Naive thymus-derived CD4-positive, alpha-beta T cell (primary cell): ENCODE measurements at regions not wholly inside any gene's neighbourhood (a gene's known extent, or its start where the extent isn't known, plus 50 kb on each side); places are given as distances from the start of the nearest gene placed in this dataset.

Experiments used
- ATAC-seq: fragments of 150-1000 bp; cut with Tn5 transposase; 2 replicates; pipeline ENCODE4 v1.10.0; 2021; ENCODE audit warnings: mild to moderate bottlenecking, moderate library complexity
- CTCF ChIA-PET: fragments of 350-600 bp; sonication (Branson Sonifier 250); formaldehyde crosslinking; loops from one replicate; lab custom pipeline; 2021; ENCODE audit warnings: antibody characterized with exemption; lab: Charles Lee
- POLR2A ChIA-PET: fragments of 350-600 bp; sonication (Branson Sonifier 250); formaldehyde crosslinking; loops from one replicate; lab custom pipeline; 2021; ENCODE audit warnings: antibody characterized with exemption, inconsistent platforms; lab: Charles Lee
- DNase-seq, 9 donors: peaks; one replicate each; pipeline versions ENCODE4 v3.0.0 to v3.0.0-alpha.2; 2020 to 2022; ENCODE audit warnings: mixed read lengths in 1 of 9
- H3K27ac ChIP-seq: one replicate; pipeline ENCODE4 v1.7.0; 2013; ENCODE audit warnings: mild to moderate bottlenecking, low read depth, low read length, moderate library complexity
- H3K27me3 ChIP-seq, 2 donors: one replicate each; pipeline ENCODE4 v1.7.0; 2013; ENCODE audit warnings: low read length in 2 of 2, mild to moderate bottlenecking in 2 of 2, moderate library complexity in 2 of 2; ENCODE audit not compliant: control insufficient read depth in 2 of 2, insufficient read depth in 2 of 2
- H3K36me3 ChIP-seq, 3 experiments: 1 replicate in 2 of 3; 2 replicates in 1 of 3; pipeline ENCODE4 v1.7.0; 2013; ENCODE audit warnings: low read length in 3 of 3, mild to moderate bottlenecking in 3 of 3, moderate library complexity in 1 of 3; ENCODE audit not compliant: insufficient read depth in 3 of 3, control insufficient read depth in 2 of 3
- H3K4me1 ChIP-seq, 2 donors: one replicate each; pipeline ENCODE4 v1.7.0; 2013; ENCODE audit warnings: low read length in 2 of 2, mild to moderate bottlenecking in 2 of 2, moderate library complexity in 1 of 2; ENCODE audit not compliant: control insufficient read depth in 2 of 2, insufficient read depth in 2 of 2
- H3K4me3 ChIP-seq: 2 replicates; pipeline ENCODE4 v1.7.0; 2013; ENCODE audit warnings: mild to moderate bottlenecking, low read length
- H3K9me3 ChIP-seq, 3 experiments: 1 replicate in 2 of 3; 2 replicates in 1 of 3; pipeline ENCODE4 v1.7.0; 2013; ENCODE audit warnings: low read length in 3 of 3; ENCODE audit not compliant: control insufficient read depth in 2 of 3
- H3K27ac Mint-ChIP-seq, 9 donors: one replicate each; pipeline ENCODE4 v1.8.0; 2020 to 2022; ENCODE audit warnings: mixed read lengths in 9 of 9, mild to moderate bottlenecking in 8 of 9, moderate library complexity in 5 of 9, inconsistent platforms in 2 of 9
- H3K27me3 Mint-ChIP-seq, 5 donors: one replicate each; pipeline ENCODE4 v1.8.0; 2021 to 2022; ENCODE audit warnings: mixed read lengths in 5 of 5, mild to moderate bottlenecking in 1 of 5
- H3K36me3 Mint-ChIP-seq, 5 donors: one replicate each; pipeline ENCODE4 v1.8.0; 2020 to 2022; ENCODE audit warnings: mixed read lengths in 5 of 5, mild to moderate bottlenecking in 3 of 5, inconsistent platforms in 1 of 5
- H3K4me1 Mint-ChIP-seq, 7 donors: one replicate each; pipeline ENCODE4 v1.8.0; 2020 to 2022; ENCODE audit warnings: mixed read lengths in 7 of 7, mild to moderate bottlenecking in 3 of 7, inconsistent platforms in 1 of 7
- H3K4me3 Mint-ChIP-seq, 10 donors: one replicate each; pipeline ENCODE4 v1.8.0; 2020 to 2022; ENCODE audit warnings: mild to moderate bottlenecking in 10 of 10, mixed read lengths in 10 of 10, moderate library complexity in 6 of 10, inconsistent platforms in 2 of 10
- H3K9me3 Mint-ChIP-seq, 11 donors: one replicate each; pipeline ENCODE4 v1.8.0; 2020 to 2022; ENCODE audit warnings: mixed read lengths in 11 of 11, mild to moderate bottlenecking in 4 of 11, inconsistent platforms in 1 of 11, moderate library complexity in 1 of 11
- intact Hi-C, 2 donors: fragments of 100-400 bp; cut with micrococcal nuclease; formaldehyde crosslinking; loops; one replicate each; pipeline ENCODE4 v1.15.1; 2023

DNA sequence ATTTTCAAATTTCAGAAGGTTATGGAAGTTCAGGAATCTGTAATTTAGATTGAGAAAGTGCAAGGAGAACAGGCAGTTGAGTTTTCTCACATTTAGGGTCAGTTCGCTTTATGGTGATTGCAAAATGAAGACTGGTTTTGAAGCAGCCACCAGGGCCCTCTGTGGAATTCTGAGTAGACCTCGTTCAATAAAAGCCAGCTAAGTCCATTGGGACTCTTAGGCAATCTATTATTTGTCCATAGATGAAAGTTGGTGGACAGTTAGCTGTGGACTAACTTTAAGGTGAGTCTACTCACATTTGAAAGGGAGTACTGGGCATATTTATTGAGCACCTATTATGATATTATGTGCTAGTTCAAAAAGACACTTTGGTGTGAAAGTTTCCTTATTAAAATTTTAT, 266.3 kb upstream of the LINC00305 start:
- ChIA-PET CTCF (no interaction called here), POLR2A (no interaction called here)
- H3K4me1 ChIP-seq: no peaks in the 10 kb centered on the region
- Mint-ChIP-seq H3K27me3 (no peaks in the 10 kb centered on the region), H3K27ac (no peak overlapping the region), H3K4me1 (no peaks in the 10 kb centered on the region), H3K9me3 (peaks cover 0 to 6% (median 0%) of the 10 kb centered on the region in 11 donors), H3K4me3 (no peak overlapping the region), H3K36me3 (no peaks in the 10 kb centered on the region)
- no peaks in the 10 kb centered on the region for H3K36me3 ChIP-seq
- DNase-seq (no peak), ATAC-seq (no peak)
- H3K27ac ChIP-seq: no peak overlapping the region
- H3K9me3 ChIP-seq: no peaks in the 10 kb centered on the region
- H3K27me3 ChIP-seq: no peaks in the 10 kb centered on the region
- intact Hi-C loops: no loop called here
- H3K4me3 ChIP-seq: no peak overlapping the region

DNA sequence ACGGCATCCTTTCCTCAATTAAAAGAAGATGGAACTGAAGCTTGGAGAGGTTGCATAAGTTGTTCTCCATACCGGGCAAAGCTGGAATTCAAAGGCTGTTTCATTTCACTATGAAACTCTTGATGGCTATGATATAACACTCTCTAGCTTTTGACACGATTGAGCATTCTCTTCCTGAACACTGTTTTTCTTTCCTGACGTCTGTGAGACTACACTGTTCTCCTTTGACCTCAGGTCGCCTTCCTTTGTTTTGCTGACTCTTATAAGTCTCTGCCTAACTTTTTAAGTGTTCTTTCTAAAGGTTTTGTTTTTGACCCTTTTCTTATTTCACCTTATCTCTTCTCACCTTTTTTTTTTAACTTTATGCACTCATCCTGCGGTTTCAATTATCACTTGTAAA, 261.8 kb upstream of the LINC00305 start:
- no peak overlapping the region for H3K4me3 ChIP-seq
- Mint-ChIP-seq H3K4me1 (no peaks in the 10 kb centered on the region), H3K9me3 (peaks cover 0 to 6% (median 0%) of the 10 kb centered on the region in 11 donors), H3K4me3 (no peak overlapping the region), H3K36me3 (no peaks in the 10 kb centered on the region), H3K27me3 (no peaks in the 10 kb centered on the region), H3K27ac (no peak overlapping the region)
- DNase-seq (no peak), ATAC-seq (no peak)
- H3K27ac ChIP-seq: no peak overlapping the region
- ChIA-PET POLR2A (no interaction called here), CTCF (no interaction called here)
- H3K9me3 ChIP-seq: no peaks in the 10 kb centered on the region
- intact Hi-C loops: no loop called here
- H3K27me3 ChIP-seq: no peaks in the 10 kb centered on the region
- H3K36me3 ChIP-seq: no peaks in the 10 kb centered on the region
- H3K4me1 ChIP-seq: no peaks in the 10 kb centered on the region

DNA sequence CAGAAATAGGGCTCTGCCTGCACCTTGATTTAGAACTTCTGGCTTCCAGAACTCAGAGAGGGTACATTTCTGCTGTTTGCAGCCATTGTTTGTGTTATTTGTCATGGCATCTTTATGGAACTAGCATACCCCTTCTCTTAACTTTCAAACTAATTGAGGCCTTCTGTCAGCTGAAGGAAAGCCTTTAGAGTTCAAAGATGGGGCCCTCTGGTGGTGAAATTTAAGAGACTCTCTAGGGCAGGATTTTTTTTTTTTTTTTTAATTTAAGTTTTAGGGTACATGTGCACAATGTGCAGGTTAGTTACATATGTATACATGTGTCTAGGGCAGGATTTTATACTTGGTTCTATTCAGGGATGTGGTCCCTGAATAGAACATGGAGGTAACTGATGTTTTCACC, 260.6 kb upstream of the LINC00305 start:
- H3K27ac ChIP-seq: no peak overlapping the region
- no peaks in the 10 kb centered on the region for H3K4me1 ChIP-seq
- Mint-ChIP-seq H3K27me3 (no peaks in the 10 kb centered on the region), H3K36me3 (no peaks in the 10 kb centered on the region), H3K27ac (no peak overlapping the region), H3K9me3 (peaks cover 0 to 6% (median 0%) of the 10 kb centered on the region in 11 donors), H3K4me1 (no peaks in the 10 kb centered on the region), H3K4me3 (no peak overlapping the region)
- intact Hi-C loops: loop anchor here in 1 of 2 donors (5.0 kb wide), 1 partner anchor 372 kb away; no protein-coding TSS in a partner anchor
- no peak overlapping the region for H3K4me3 ChIP-seq
- no peaks in the 10 kb centered on the region for H3K27me3 ChIP-seq
- no peak for DNase-seq
- ATAC-seq: no peak
- ChIA-PET POLR2A (no interaction called here), CTCF (interaction anchor here (0.6 to 0.7 kb wide), 2 partner anchors 470 to 1370 kb away, joined by 3 to 7 read pairs; no protein-coding TSS in a partner anchor)
- H3K9me3 ChIP-seq: no peaks in the 10 kb centered on the region
- no peaks in the 10 kb centered on the region for H3K36me3 ChIP-seq

- Mint-ChIP-seq H3K4me1 (no peaks in the 10 kb centered on the region), H3K4me3 (no peak overlapping the region), H3K36me3 (no peaks in the 10 kb centered on the region), H3K9me3 (peaks cover 0 to 2% (median 0%) of the 10 kb centered on the region in 11 donors), H3K27me3 (no peaks in the 10 kb centered on the region), H3K27ac (no peak overlapping the region)
- ChIA-PET POLR2A (interaction anchor here (0.6 kb wide), 1 partner anchor 15 kb away, joined by 4 read pairs; no protein-coding TSS in a partner anchor), CTCF (no interaction called here)
- Histone ChIP-seq H3K4me3 (no peak overlapping the region), H3K9me3 (no peaks in the 10 kb centered on the region), H3K27me3 (no peaks in the 10 kb centered on the region), H3K4me1 (no peaks in the 10 kb centered on the region), H3K36me3 (no peaks in the 10 kb centered on the region), H3K27ac (no peak overlapping the region)
- ATAC-seq: no peak
- intact Hi-C loops: loop anchor here in 1 of 2 donors (5.0 kb wide), 1 partner anchor 370 kb away; no protein-coding TSS in a partner anchor
- no peak for DNase-seq
These were observed 258.7 kb upstream of the LINC00305 start for GRCh38 chr18:64407606-64408005.

DNA sequence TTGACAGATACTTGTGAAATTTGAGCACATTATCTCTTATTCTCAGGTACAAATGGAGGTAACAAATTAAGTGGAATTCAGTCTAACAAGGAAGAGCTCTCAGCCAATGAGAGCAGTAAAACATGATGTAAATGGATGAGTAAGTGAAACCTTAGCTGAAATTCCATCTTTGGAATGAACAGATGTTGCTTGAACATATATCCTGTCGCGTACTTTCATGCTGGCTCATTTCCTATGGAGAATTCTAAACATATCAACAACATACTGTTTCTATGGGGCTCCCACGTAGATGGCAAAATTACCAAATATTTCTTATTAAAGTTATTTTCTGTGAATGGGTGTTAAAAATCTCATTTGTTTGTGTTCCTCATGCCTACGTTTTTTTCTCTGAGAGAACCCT, 256.3 kb upstream of the LINC00305 start:
- Histone ChIP-seq H3K9me3 (no peaks in the 10 kb centered on the region), H3K4me3 (no peak overlapping the region), H3K4me1 (no peaks in the 10 kb centered on the region), H3K36me3 (no peaks in the 10 kb centered on the region), H3K27me3 (no peaks in the 10 kb centered on the region), H3K27ac (no peak overlapping the region)
- no peaks in the 10 kb centered on the region for H3K4me1 Mint-ChIP-seq
- DNase-seq (no peak), ATAC-seq (no peak)
- ChIA-PET POLR2A (no interaction called here), CTCF (interaction anchor here (0.7 kb wide), 1 partner anchor 289 kb away, joined by 4 read pairs; no protein-coding TSS in a partner anchor)
- H3K36me3 Mint-ChIP-seq: no peaks in the 10 kb centered on the region
- no peaks in the 10 kb centered on the region for H3K27me3 Mint-ChIP-seq
- peaks cover 0 to 5% (median 0%) of the 10 kb centered on the region in 11 donors for H3K9me3 Mint-ChIP-seq
- H3K27ac Mint-ChIP-seq: no peak overlapping the region
- no peak overlapping the region for H3K4me3 Mint-ChIP-seq
- intact Hi-C loops: loop anchor here in 1 of 2 donors (5.0 kb wide), 1 partner anchor 368 kb away; no protein-coding TSS in a partner anchor

DNA sequence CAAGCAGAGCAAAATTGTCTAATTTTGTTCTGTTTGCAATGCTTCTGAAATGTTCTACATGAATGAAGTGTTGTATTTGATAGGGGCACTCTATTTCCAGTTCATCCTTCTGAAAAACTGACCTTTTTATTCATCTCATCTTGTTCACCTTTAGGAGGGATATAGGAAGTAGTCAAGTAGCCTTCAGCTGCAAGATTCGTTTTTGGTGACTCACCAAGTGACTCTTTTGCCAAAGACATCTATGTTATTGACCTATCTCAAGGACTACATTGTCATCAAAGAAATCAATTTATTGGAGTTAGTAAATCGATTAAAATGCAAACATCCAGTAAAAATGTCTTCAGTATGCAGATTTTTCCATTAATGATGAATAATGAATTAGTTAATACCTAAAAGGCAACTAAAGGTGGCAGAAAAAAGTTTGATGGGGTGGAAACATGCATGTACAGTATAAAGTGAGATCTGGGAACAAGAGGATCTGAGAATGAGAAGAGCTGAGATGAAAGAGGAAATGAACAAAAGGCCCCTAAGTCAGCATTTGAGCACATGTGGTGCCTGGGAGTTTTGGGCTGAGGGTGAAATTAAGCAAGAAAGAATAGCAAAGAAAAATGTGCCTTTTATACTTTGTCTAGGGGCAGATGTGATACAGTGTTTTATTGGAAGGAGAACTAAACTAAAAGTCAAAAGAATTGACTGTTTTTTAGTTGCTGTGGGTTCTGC, 255.1 kb upstream of the LINC00305 start:
- no peak for DNase-seq
- H3K4me1 Mint-ChIP-seq: no peaks in the 10 kb centered on the region
- peaks cover 0 to 5% (median 0%) of the 10 kb centered on the region in 11 donors for H3K9me3 Mint-ChIP-seq
- Histone ChIP-seq H3K9me3 (no peaks in the 10 kb centered on the region), H3K27ac (no peak overlapping the region), H3K4me3 (no peak overlapping the region), H3K27me3 (no peaks in the 10 kb centered on the region), H3K4me1 (no peaks in the 10 kb centered on the region), H3K36me3 (no peaks in the 10 kb centered on the region)
- H3K4me3 Mint-ChIP-seq: no peak overlapping the region
- H3K36me3 Mint-ChIP-seq: no peaks in the 10 kb centered on the region
- no peaks in the 10 kb centered on the region for H3K27me3 Mint-ChIP-seq
- ChIA-PET POLR2A (no interaction called here), CTCF (no interaction called here)
- no peak for ATAC-seq
- intact Hi-C loops: no loop called here
- H3K27ac Mint-ChIP-seq: no peak overlapping the region

- Histone ChIP-seq H3K27me3 (no peaks in the 10 kb centered on the region), H3K4me1 (no peaks in the 10 kb centered on the region), H3K36me3 (no peaks in the 10 kb centered on the region), H3K27ac (no peak overlapping the region), H3K4me3 (no peak overlapping the region), H3K9me3 (no peaks in the 10 kb centered on the region)
- no peak for DNase-seq
- H3K27me3 Mint-ChIP-seq: no peaks in the 10 kb centered on the region
- no peak for ATAC-seq
- H3K27ac Mint-ChIP-seq: no peak overlapping the region
- CTCF ChIA-PET: no interaction called here
- no peaks in the 10 kb centered on the region for H3K36me3 Mint-ChIP-seq
- intact Hi-C loops: no loop called here
- H3K4me1 Mint-ChIP-seq: no peaks in the 10 kb centered on the region
- no peak overlapping the region for H3K4me3 Mint-ChIP-seq
- POLR2A ChIA-PET: no interaction called here
- peaks cover 0 to 5% (median 0%) of the 10 kb centered on the region in 11 donors for H3K9me3 Mint-ChIP-seq
These were observed 253.7 kb upstream of the LINC00305 start for GRCh38 chr18:64402636-64403035.
